GM18517 (cell line): ENCODE measurements at regions not wholly inside any gene's neighbourhood (a gene's known extent, or its start where the extent isn't known, plus 50 kb on each side); places are given as distances from the start of the nearest gene placed in this dataset.
"Not testable (repeated sequence)": the region's sequence is repeated elsewhere in the genome, so short reads cannot be mapped to it uniquely, and the experiment has no call there.

Experiments used
- ATAC-seq: cut with Tn5 transposase; IDR thresholded peaks from one replicate; pipeline ENCODE4 v1.9.1; 2021; ENCODE audit warnings: mild to moderate bottlenecking, moderate library complexity; ENCODE audit not compliant: unreplicated experiment

GRCh38 chr2:12870692-12871091 is 154.0 kb downstream of the TRIB2 start:
- ATAC-seq = no peak

- no peak for ATAC-seq
Observed at GRCh38 chr2:12871694-12872315, 155.1 kb downstream of the TRIB2 start.

- ATAC-seq = no peak
Observed at GRCh38 chr2:12877761-12878160, 161.0 kb downstream of the TRIB2 start.

- no peak for ATAC-seq
Observed at GRCh38 chr2:12879649-12880048, 162.9 kb downstream of the TRIB2 start.

GRCh38 chr2:12881952-12882351 is 165.2 kb downstream of the TRIB2 start:
- ATAC-seq = no peak

GRCh38 chr2:12882393-12882792 is 165.7 kb downstream of the TRIB2 start:
- no peak for ATAC-seq

- no peak for ATAC-seq
Observed at GRCh38 chr2:12883906-12884305, 167.2 kb downstream of the TRIB2 start.

- no peak for ATAC-seq
Observed at GRCh38 chr2:12884713-12885282, 168.1 kb downstream of the TRIB2 start.

GRCh38 chr2:12890066-12890465 is 173.3 kb downstream of the TRIB2 start:
- no peak for ATAC-seq

GRCh38 chr2:12890481-12890991 is 173.8 kb downstream of the TRIB2 start:
- ATAC-seq = no peak

GRCh38 chr2:12895017-12895416 is 178.3 kb downstream of the TRIB2 start:
- no peak for ATAC-seq

GRCh38 chr2:12896318-12896982 is 179.7 kb downstream of the TRIB2 start:
- no peak for ATAC-seq

GRCh38 chr2:12897181-12897580 is 180.4 kb downstream of the TRIB2 start:
- ATAC-seq = no peak

- no peak for ATAC-seq
Observed at GRCh38 chr2:12903272-12903671, 186.5 kb downstream of the TRIB2 start.

- no peak for ATAC-seq
Observed at GRCh38 chr2:12910431-12910830, 193.7 kb downstream of the TRIB2 start.

GRCh38 chr2:12915787-12916186 is 199.1 kb downstream of the TRIB2 start:
- no peak for ATAC-seq

- ATAC-seq = no peak
Observed at GRCh38 chr2:12918138-12918834, 201.6 kb downstream of the TRIB2 start.

- no peak for ATAC-seq
Observed at GRCh38 chr2:12918835-12919445, 202.2 kb downstream of the TRIB2 start.

GRCh38 chr2:12921321-12921720 is 204.6 kb downstream of the TRIB2 start:
- ATAC-seq = no peak

GRCh38 chr2:12923907-12924610 is 207.3 kb downstream of the TRIB2 start:
- ATAC-seq = no peak

GRCh38 chr2:12926641-12927040 is 209.9 kb downstream of the TRIB2 start:
- not testable (repeated sequence) for ATAC-seq
